GM18867 (cell line): ENCODE measurements at regions not wholly inside any gene's neighbourhood (a gene's known extent, or its start where the extent isn't known, plus 50 kb on each side); places are given as distances from the start of the nearest gene placed in this dataset.
"Not testable (repeated sequence)": the region's sequence is repeated elsewhere in the genome, so short reads cannot be mapped to it uniquely, and the experiment has no call there.

Experiments used
- ATAC-seq: cut with Tn5 transposase; IDR thresholded peaks from one replicate; pipeline ENCODE4 v1.9.1; 2021; ENCODE audit warnings: mild to moderate bottlenecking, moderate library complexity; ENCODE audit not compliant: unreplicated experiment

DNA sequence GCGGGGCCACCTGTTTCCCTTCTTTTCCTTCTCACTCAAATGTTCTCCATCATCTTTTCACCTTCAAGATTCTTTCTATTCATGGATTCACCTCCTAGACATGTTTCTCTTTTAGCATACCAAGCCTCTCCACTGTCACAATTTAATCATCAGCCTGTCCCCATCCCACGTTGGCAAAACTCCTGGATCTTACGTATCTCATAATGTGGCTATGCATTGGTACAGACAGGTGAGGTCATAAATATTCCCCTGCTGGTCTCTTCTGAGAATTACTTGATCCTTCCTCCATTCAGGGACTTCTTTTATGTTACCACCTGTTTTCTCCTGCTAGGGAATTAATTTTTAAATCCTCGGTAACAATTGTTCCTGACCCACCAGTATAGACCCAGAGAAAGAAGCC is 262.6 kb upstream of the NEBL start:
- no peak for ATAC-seq

DNA sequence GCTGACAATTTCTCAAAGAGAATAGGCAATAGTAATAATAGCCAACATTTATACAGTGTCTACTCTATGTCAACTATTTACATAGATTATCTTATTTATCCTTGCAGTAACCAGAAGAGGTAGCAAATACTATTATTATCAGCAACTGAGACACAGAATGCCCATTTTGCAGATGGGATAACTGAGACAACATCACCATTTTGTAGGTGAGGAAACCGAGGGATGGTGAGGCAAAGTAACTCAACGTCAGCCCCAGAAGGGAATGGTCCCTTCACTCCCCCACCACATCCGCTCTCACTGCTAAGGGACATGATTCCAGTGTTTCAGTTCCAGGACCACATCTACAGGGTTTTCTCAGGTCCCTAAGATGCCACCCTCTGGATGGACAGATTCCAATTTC is 261.2 kb upstream of the NEBL start:
- ATAC-seq: no peak

DNA sequence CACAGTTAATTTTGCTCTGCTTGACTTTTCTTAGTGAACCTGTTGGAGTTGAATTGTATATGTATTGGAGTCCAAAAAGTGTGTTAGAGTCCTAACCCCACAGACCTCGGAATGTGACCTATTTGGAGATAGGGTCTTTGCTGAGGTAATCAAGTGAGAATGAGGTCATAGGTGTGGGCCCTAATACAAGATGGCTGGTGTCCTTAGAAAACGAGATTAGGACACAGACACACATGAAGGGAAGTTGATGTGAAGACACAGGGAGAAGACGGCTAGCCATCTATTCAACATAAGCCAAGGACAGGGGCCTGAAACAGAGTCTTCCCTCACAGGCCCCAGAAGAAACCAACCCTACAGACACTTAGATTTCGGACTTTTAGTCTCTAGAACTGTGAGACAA is 260.6 kb upstream of the NEBL start:
- no peak for ATAC-seq

DNA sequence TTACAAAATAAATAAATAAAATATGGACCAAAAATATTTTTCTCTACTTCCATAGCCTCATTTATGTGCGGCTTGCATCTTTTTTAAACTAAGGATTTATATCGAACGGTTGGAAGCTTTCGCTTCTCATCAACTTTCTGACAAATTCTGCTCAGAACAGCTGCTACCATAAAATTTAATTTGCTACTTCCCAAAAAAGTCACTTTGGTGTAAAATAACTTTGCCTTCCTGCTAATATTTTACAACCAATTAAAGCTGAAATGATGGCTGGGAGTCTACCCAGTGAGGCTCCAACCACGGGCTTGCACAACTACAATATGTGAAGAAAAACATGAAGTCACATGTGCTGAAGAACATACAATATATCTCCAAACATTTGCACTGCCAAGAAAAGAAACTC is 253.1 kb upstream of the NEBL start:
- ATAC-seq: no peak

DNA sequence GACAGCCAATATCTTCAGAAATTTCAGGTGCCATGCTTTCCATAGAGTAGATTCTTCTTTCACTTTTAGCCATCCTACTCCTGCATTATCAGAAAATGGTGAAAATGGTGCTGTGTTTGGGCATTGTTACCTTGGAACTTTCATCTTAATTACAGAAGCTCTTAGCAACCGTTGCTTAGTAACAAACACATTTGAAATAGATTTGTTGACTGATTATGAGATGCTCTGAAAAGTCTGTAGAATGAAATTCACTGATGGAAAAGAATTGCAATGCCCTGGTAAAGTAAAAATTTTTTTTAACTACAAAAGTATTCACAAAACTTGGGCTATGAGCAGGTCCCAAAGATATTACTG is 249.3 kb upstream of the NEBL start:
- no peak for ATAC-seq

DNA sequence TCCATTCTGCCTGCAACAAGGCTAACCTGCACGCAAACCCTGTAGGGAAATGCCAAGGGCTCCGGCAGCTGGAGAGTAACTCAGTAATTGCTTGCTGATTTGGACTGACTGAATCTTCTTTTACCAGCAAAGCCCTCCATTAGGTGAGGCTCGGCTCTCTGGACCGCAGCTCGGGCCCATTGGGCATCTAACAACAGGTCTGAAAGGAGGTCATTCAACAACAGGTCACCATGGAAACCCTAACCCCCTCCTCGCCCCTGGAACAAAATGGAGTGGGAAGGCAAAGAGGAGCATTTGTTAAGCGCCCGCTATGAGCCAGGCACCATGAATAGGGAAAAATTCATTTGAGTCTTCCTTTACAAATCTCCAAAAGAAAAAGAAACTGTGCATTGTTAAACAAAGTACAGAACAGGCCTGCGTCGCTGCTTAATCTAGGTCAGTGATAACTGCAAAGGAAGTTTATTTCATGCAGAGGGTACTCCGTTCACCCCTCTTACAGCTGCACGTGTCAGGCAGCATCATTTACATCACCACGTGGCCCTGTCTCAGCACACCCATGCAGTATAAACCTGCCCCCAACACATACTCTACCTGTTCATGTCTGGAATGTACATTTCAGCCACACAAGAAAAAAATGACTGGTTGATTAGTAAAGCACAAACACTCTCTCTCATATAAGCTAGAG is 248.8 kb upstream of the NEBL start:
- no peak for ATAC-seq

DNA sequence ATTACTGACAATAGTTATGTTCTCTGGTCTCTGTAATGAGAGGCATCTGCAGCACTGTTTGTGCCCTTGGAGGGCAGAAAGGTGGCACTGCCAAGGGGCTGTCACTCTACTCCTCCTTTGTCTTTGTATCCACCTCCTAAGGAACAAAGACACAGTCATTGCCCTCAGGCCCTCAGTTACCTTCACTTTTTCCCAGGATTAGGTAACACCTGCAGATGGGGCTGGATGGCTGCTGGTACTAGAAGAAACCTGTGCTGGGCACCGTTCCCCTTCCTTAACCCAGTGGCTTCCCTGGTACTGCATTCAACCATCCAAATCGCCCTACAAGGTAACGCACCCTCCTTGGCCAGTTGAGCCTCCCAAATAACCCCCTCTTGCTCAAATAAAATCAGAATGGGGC is 246.9 kb upstream of the NEBL start:
- ATAC-seq: no peak

DNA sequence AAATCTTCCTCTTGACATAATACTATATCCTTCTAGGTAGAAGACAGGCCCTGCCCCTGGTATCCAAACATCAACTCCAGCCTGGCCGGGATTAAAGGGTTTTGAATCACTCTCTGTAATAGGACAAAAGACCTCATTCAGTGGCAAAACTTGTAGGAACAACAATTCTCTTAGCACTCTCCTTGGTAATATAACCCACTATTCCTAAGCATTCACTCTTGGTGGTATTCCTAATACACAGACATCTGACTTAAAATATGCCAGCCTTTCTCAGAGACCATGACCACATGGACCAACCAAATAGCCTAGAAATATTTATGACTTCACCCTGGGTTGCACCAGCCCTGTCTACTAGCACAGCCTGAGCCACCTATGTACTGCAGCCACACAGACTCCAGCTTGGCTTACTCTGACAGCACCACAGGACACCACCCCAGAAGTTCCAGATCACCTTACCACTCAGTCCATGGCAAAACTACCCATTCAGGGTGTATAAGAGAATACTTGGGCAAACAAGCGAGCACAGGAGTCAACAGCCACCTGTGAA is 244.9 kb upstream of the NEBL start:
- no peak for ATAC-seq

DNA sequence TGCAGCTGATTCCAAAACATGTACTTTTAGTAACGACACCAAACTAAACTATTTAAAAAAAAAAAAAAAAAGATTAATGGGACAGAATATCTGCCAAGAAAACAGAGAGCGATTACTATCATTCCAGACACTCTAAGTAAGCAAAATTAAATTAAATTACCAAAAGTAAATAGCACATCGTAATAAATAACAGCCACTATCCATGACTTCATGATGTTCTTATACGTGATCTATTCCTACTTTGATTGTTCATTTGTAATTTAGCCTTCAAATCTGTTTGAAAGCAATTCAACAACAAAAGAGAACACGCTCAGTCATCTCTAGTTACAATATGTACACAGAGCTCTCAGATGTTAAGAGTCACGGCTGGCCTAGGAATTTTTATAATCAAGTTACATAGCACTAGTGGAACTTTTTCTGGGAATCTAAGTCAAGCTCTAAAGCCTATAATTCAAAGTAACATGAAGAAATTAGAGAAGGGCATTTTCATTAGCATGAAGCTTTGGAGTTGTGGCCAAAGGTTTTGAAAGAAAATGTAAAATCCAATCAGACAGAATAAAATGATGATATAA is 241.7 kb upstream of the NEBL start:
- ATAC-seq: no peak

DNA sequence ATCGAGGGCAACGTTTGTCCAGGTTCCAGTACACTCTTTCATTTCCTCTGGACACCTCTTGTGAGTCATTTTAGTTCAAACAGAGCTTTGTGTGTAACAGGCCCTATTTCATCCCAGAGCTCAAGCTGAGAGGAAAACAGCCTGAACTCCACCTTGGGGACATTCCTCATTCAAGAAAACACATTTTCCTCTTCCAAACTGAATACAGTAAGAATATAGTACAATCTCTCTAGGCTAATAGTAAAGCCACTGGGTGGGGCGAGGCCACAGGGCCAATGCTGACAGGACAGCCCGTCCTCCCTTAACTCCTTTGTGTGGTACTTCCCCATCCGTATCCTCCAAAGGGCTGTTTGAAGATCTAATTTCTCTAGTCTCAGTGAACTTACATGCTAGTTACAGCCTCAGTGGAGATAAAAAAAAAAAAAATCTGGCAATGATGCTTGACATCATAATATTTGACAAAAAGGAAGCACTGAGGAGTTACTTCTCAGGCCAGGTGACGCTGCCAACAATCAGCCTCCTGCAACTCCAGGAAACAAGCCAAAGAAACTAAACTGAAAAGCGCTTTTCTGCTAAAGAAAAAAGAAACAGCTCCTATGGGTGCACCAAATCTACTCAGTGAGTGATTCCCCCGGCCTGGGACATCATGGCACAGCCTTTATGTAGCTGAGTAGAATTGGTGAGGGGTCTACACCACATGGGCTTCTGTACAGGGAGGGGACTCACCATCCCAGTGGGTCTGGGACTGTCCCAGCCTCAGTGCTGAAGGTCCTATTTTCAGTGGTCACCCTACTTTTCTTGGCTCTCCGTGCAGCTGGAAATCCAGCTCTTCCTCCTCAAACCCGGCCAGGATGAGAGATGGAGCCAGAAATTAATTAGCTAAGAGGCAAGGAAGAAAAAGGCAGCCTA is 238.2 kb upstream of the NEBL start:
- no peak for ATAC-seq

DNA sequence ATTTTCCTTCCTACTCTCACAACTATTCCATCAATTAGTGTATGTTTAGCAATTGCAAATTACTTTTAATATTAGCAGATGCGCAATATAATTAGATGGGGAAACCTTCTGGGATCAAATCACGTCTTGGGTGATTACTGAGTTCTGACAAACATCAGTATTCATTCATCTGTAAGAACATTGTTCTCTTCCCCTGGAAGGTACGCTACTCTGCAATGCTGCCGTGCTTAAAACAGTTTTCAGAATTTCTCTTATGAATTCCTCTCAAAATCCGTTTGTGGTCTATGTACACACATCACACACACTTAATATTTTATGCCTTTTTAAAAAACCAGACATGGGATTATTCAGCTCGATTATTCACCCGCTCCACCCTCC is 237.5 kb upstream of the NEBL start:
- ATAC-seq: no peak

DNA sequence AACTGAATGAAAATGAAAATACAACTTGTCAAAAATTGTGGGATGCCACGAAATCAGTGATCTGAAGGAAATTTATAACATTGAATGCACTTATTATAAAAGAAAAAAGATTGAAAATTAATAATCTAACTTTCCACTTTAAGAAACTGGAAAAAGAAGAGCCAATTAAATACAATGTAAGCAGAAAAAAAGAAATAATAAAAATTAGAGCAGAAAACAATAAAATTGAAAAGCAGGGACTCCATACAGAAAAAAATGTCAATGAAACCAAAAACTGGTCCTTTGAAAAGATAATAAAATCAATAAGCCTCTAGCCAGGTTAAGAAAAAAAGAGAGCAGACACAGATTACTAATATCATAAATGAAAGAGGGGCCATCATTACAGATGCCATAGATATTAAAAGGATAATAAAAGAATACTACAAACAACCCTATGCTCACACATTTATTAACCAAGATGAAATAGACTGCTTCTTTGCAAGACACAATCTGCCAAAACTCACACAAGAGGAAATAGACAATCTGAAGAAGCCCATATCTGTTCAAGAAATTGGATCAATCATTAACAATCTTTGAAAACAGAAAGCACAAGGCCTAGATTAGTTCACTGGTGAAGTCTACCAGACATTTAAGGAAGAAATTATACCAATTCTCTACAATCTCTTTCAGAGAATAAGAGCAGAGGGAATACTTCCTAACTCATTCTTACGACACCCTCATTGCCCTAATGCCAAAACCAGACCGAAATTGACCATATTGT is 233.8 kb upstream of the NEBL start:
- no peak for ATAC-seq

DNA sequence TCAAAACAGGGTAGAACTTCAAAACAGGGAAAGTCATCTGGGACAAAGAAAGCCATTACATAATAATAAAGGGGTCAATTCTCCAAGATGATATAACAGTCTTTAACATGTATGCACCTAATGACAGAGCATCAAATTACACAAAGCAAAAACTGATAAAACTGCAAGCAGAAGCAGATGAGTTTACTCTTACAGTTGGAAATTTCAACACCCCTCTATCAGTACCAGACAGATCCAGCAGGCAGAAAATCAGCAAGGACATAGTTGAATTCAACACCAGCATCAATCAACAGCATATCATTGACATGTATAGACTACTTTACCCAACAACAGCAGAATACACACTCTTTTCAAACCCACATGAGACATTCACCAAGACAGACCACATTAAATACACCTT is 233.0 kb upstream of the NEBL start:
- no peak for ATAC-seq

DNA sequence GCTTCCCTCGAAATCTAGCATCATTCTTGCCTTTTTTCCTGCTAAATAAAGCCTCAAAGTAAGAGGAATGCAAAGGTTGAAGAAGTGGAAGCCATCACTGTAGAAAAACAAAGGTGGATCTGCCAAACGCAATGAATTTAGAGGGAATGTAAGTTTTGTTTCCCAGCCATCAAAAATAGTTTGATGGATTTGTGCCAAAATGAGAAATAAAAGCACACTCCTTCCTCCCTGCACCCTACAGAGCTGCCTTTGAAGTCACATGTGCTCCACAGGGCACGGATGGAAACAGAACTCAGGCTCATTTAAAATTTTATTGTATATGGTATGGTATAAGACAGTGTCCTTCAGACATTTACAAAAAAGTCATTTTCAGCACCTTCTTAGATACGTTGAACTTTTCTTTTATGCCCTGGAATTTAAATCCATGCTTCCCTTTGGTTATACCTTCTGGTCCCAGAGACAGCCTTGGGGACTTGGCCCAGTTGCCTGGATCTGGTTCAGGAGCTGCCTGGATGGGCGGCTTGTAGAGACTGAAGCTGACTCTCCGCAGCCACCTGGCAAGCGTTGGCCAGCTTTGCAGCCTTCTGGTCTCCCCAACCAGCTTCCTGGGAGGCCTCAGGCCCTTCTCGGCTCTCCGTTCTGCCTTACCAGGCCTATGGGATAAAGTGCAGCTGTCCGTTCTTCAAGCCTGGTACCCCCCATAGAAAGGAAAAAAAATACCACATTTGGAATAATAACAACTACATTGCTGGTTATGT is 228.5 kb upstream of the NEBL start:
- ATAC-seq: no peak

DNA sequence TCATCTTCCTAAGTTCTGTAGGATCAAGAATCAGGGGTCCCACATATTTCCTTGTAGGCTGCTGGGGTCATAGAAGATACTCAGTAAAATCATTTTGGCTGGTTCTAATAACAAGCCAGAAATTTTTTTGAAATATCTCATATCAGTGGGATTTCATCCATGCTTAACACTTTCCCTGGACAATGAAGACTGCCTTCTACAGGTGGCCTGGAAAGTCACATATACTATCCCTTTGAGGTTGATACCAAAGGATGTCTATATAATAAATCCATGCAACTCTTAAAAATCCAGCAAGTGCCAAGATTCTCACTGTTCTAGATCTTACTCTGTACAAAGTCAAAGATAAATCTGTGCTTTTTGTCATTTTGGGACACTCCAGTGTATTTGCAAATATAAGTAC is 225.8 kb upstream of the NEBL start:
- ATAC-seq: no peak

DNA sequence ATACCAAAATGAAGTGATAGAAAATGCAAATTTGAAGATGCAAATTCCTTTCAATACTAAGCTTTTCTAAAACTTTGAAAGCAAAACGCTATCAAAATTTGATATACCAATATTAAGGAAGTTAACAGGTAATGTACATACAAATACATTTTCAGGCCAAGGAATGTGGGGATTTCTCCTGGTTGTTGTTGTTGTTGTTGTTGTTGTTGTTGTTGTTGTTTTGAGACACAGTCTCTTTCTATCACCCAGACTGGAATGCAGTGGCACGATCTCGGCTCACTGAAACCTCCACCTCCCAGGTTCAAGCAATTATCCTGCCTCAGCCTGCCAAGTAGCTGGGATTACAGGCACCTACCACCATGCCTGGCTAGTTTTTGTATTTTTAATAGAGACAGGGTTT is 224.7 kb upstream of the NEBL start:
- ATAC-seq: not testable (repeated sequence)

DNA sequence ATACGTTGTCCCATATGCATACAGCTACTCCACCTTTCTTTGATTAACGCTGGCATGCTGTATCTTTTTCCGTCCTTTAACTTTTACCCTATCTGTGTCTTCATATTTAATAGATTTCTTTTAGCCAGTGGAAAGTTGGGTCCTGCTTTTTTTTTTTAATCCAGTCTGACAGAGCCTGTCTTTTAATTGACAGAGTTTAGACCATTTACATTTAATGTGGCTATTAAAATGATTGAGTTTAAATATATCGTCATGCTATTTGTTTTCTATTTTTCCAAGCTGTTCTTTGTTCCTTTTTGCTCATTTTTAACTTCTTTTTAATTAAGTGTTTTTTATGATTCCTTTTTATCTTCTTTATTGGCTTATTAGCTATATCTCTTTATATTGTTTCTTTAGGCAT is 217.6 kb upstream of the NEBL start:
- no peak for ATAC-seq

DNA sequence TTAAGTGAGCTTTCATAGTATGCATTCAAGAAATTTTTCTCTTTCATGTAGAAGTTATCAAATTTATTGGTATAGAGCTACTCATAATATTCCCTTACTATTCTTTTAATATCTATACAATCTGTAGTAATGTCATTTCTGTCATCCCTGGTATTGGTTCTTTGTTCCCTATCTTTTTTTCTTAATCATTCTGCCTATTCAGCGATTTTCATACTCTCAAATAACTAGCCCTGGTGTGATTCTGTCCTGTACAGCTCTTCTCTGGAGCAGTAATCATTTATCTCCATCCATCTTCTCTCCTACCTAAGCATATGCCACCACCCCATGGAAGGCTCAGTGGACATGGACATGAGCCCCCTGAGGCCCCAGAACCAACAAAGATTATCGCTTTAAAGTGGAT is 213.2 kb upstream of the NEBL start:
- no peak for ATAC-seq

DNA sequence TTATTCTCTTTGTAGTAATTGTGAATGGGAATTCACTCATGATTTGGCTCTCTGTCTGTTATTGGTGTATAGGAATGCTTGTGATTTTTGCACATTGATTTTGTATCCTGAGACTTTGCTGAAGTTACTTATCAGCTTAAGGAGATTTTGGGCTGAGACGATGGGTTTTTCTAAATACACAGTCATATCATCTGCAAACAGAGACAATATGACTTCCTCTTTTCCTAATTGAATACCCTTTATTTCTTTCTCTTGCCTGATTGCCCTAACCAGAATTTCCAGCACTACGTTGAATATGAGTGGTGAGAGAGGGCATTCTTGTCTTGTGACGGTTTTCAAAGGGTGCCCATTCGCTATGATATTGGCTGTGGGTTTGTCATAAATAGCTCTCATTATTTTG is 209.8 kb upstream of the NEBL start:
- ATAC-seq: not testable (repeated sequence)

DNA sequence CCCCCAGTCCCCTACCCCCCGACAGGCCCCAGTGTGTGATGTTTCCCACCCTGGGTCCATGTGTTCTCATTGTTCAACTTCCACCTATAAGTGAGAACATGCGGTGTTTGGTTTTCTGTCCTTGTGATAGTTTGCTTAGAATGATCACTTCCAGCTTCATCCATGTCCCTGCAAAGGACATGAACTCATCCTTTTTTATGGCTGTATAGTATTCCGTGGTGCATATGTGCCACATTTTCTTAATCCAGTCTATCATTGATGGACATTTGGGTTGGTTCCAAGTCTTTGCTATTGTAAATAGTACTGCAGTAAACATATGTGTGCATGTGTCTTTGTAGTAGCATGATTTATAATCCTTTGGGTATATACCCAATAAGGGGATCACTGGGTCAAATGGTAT is 208.2 kb upstream of the NEBL start:
- ATAC-seq: not testable (repeated sequence)
